ENCODE measurements at regions not wholly inside any gene's neighbourhood (a gene's known extent, or its start where the extent isn't known, plus 50 kb on each side); places are given as distances from the start of the nearest gene placed in this dataset.

- no peak overlapping the region for H3K4me3 ChIP-seq (ENCODE audit: control insufficient read depth, low read depth, low read length)
- no peak for DNase-seq (ENCODE audit: low read depth)
These were observed 1108.8 kb upstream of the SEL1L start for GRCh38 chr14:82642425-82642824.

GRCh38 chr14:82647088-82647810 lies 1113.6 kb upstream of the SEL1L start:
- no peak for DNase-seq (ENCODE audit: low read depth)
- TF ChIP-seq CTCF (IDR thresholded peaks at IDR 0.05; ENCODE audit: control insufficient read depth, insufficient read depth, low read depth, low read length, missing control alignments), result no peak
- no peak overlapping the region for H3K4me3 ChIP-seq (ENCODE audit: control insufficient read depth, low read depth, low read length)

More at GRCh38 chr14:82642425-82642824, 1108.8 kb upstream of the SEL1L start:
- TF ChIP-seq CTCF (IDR thresholded peaks at IDR 0.05; ENCODE audit: control insufficient read depth, insufficient read depth, low read depth, low read length, missing control alignments), result no peak

- DNase-seq (ENCODE audit: low read depth), result no peak
- H3K4me3 ChIP-seq (ENCODE audit: control insufficient read depth, low read depth, low read length), result no peak overlapping the region
- no peak for TF ChIP-seq CTCF (IDR thresholded peaks at IDR 0.05; ENCODE audit: control insufficient read depth, insufficient read depth, low read depth, low read length, missing control alignments)
These were observed 1122.1 kb upstream of the SEL1L start for GRCh38 chr14:82655770-82656169.

GRCh38 chr14:82657186-82657675 lies 1123.6 kb upstream of the SEL1L start:
- no peak for DNase-seq (ENCODE audit: low read depth)
- TF ChIP-seq CTCF (IDR thresholded peaks at IDR 0.05; ENCODE audit: control insufficient read depth, insufficient read depth, low read depth, low read length, missing control alignments), result no peak
- no peak overlapping the region for H3K4me3 ChIP-seq (ENCODE audit: control insufficient read depth, low read depth, low read length)

- TF ChIP-seq CTCF (IDR thresholded peaks at IDR 0.05; ENCODE audit: control insufficient read depth, insufficient read depth, low read depth, low read length, missing control alignments), result no peak
- no peak overlapping the region for H3K4me3 ChIP-seq (ENCODE audit: control insufficient read depth, low read depth, low read length)
- DNase-seq (ENCODE audit: low read depth), result no peak
These were observed 1127.6 kb upstream of the SEL1L start for GRCh38 chr14:82661258-82661657.

- DNase-seq (ENCODE audit: low read depth), result no peak
- no peak for TF ChIP-seq CTCF (IDR thresholded peaks at IDR 0.05; ENCODE audit: control insufficient read depth, insufficient read depth, low read depth, low read length, missing control alignments)
- H3K4me3 ChIP-seq (ENCODE audit: control insufficient read depth, low read depth, low read length), result no peak overlapping the region
These were observed 1133.4 kb upstream of the SEL1L start for GRCh38 chr14:82667006-82667405.
